IPS DF 6.9 (cell line): ENCODE measurements at regions not wholly inside any gene's neighbourhood (a gene's known extent, or its start where the extent isn't known, plus 50 kb on each side); places are given as distances from the start of the nearest gene placed in this dataset.

Experiments
- DNase-seq: peaks from one replicate; pipeline ENCODE4 v3.0.0-alpha.2; 2013; ENCODE audit warnings: low read depth, low spot score
- H3K27ac ChIP-seq: one replicate; pipeline ENCODE4 v1.5.1; 2013; ENCODE audit warnings: low read length, control low read depth
- H3K27me3 ChIP-seq: 2 replicates; pipeline ENCODE4 v1.6.1; 2013; ENCODE audit warnings: mild to moderate bottlenecking, low read length; ENCODE audit not compliant: control insufficient read depth, insufficient read depth
- H3K36me3 ChIP-seq: 2 replicates; pipeline ENCODE4 v1.6.1; 2013; ENCODE audit warnings: low read length; ENCODE audit not compliant: control insufficient read depth, insufficient read depth
- H3K4me1 ChIP-seq: 2 replicates; pipeline ENCODE4 v1.6.1; 2013; ENCODE audit warnings: low read length; ENCODE audit not compliant: control insufficient read depth, insufficient read depth
- H3K4me3 ChIP-seq: 2 replicates; pipeline ENCODE4 v1.5.1; 2013; ENCODE audit warnings: mild to moderate bottlenecking, low read length
- H3K9me3 ChIP-seq: 2 replicates; pipeline ENCODE4 v1.6.1; 2013; ENCODE audit warnings: low read length, inconsistent platforms; ENCODE audit not compliant: control insufficient read depth, insufficient read depth
- WGBS: extraction: QIAGEN DNeasy Blood & Tissue Kit; methylation state at CpG from one replicate; pipeline ENCODE4 v1.1.7; 2013; ENCODE audit warnings: mixed read lengths, missing lambda C conversion rate; ENCODE audit not compliant: insufficient read length, insufficient coverage; 5-methylcytosine and 5-hydroxymethylcytosine counted together

- Histone ChIP-seq H3K36me3 (no peaks in the 10 kb centered on the region), H3K4me1 (no peaks in the 10 kb centered on the region), H3K27me3 (no peaks in the 10 kb centered on the region), H3K9me3 (no peaks in the 10 kb centered on the region), H3K27ac (no peak overlapping the region), H3K4me3 (no peak overlapping the region)
- no CpG with 5 or more reads among the region's 3 CpGs for WGBS
- no peak for DNase-seq
Measured at GRCh38 chr9:118306801-118307200, 602.6 kb downstream of the TLR4 start.

GRCh38 chr9:118313965-118314364, 609.8 kb downstream of the TLR4 start:
- no peaks in the 10 kb centered on the region for H3K27me3 ChIP-seq
- H3K4me1 ChIP-seq, result no peaks in the 10 kb centered on the region
- no peaks in the 10 kb centered on the region for H3K36me3 ChIP-seq
- no peak for DNase-seq
- H3K27ac ChIP-seq, result no peak overlapping the region
- WGBS, result no CpG with 5 or more reads among the region's 3 CpGs
- H3K4me3 ChIP-seq, result no peak overlapping the region
- H3K9me3 ChIP-seq, result no peaks in the 10 kb centered on the region

DNA sequence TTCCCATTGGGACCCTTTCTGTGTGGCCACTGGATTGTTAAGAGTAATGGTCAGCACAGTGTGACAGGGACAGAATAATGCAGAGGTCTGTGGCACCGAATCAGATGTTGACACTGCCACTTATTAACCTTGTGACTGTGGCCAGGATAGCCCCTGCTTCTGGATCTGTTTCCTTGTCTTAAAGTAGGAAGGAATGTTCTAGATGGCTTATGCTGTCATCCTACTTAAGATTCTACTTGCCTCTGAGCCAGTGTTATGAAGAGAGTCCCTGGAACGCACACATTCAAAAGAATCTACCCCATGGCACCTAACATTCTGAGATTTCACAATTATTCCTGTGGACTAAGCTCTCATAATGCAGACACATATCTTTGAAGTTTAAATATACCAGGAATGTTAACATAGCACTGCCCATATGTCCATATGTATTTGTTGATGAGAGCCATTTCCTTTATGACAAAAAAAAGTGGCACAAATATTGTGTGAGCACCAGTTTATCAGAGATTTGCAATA, 612.7 kb downstream of the TLR4 start:
- no peak for DNase-seq
- H3K36me3 ChIP-seq, result no peaks in the 10 kb centered on the region
- H3K4me1 ChIP-seq, result no peaks in the 10 kb centered on the region
- no peaks in the 10 kb centered on the region for H3K9me3 ChIP-seq
- H3K27me3 ChIP-seq, result no peaks in the 10 kb centered on the region
- H3K4me3 ChIP-seq, result no peak overlapping the region
- H3K27ac ChIP-seq, result no peak overlapping the region
- WGBS, result no CpG with 5 or more reads among the region's 2 CpGs

DNA sequence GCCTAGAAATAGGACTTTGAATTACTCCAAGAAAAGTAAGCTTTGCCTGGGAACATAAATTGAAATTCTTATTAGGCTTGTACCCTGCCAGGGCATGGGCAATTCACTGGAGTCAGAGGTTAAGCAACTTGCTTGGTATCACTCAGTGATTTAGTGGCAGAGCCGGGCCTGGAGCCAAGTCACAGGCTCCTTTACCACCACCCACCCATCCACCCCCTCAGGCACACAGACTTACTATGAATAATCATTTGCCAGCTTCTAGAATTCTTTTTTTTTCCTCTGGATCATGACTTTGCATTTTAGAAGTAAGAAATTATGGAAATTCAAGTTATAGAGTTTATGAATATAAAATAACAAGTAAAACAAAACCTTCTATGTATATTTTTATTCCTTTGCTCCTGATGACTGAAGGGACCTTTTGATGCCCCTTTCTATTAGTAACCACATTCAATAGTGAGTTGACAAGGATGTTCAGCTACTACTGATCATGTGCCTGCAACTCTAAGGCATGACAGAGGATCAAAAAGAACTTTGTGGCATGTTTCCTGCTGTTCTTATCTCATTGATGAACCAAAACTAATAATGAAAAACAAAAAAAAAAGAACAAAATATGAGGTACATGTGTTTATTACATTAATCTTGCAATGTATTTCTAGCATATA, 614.7 kb downstream of the TLR4 start:
- Histone ChIP-seq H3K9me3 (no peaks in the 10 kb centered on the region), H3K27ac (no peak overlapping the region), H3K4me3 (no peak overlapping the region), H3K4me1 (no peaks in the 10 kb centered on the region), H3K27me3 (no peaks in the 10 kb centered on the region), H3K36me3 (no peaks in the 10 kb centered on the region)
- DNase-seq, result no peak
- no CpG with 5 or more reads among the region's 1 CpG for WGBS

- Histone ChIP-seq H3K9me3 (no peaks in the 10 kb centered on the region), H3K27me3 (no peaks in the 10 kb centered on the region), H3K4me1 (no peaks in the 10 kb centered on the region), H3K36me3 (no peaks in the 10 kb centered on the region), H3K27ac (no peak overlapping the region), H3K4me3 (no peak overlapping the region)
- no peak for DNase-seq
- no CpG with 5 or more reads among the region's 1 CpG for WGBS
Measured at GRCh38 chr9:118321788-118322187, 617.6 kb downstream of the TLR4 start.

DNA sequence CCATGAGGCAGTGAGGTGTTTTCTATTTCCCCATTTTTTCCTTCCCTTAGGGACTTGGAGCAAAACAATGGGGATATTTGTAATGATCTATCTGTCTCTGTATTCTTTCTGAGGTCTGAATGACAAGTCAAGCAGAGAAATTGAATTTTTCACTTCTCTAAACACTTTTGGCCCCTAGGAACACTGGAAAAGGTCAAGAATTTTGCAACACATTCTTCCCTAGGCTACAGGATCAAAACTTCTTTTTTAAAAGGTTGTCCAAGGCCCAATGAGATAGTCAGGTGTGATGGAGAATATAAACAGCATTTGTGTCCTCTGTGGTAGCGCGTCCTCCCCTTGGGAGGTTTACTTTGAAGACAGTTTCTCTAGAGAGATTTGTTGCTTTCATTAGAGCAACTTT, 620.5 kb downstream of the TLR4 start:
- DNase-seq, result no peak

DNA sequence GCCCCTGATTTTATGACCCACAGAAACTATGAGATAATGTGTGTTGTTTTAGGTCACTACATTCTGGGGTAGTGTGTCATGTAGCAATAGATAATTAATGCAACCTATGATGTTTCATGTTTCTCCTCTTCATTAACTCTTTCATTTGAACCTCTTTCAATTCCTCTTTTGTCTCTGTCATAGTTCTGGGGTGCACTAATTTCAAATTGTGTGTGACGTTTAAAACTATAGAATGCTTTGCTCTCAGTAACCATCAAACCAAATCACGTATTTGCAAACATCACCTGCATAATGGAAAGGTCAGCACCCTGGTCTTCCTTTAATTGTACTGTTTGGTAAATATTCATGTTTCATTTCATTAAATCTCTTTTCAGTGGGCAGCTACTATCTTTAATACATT, 621.6 kb downstream of the TLR4 start:
- Histone ChIP-seq H3K4me1 (no peaks in the 10 kb centered on the region; the same call in 1 of the 2 replicates), H3K4me3 (no peak overlapping the region), H3K36me3 (no peaks in the 10 kb centered on the region), H3K27me3 (no peaks in the 10 kb centered on the region), H3K27ac (no peak overlapping the region), H3K9me3 (no peaks in the 10 kb centered on the region)
- WGBS, result no CpG with 5 or more reads among the region's 2 CpGs
- DNase-seq, result no peak

More for the DNA sequence above, 620.5 kb downstream of the TLR4 start:
- H3K27me3 ChIP-seq, result no peaks in the 10 kb centered on the region
- no peaks in the 10 kb centered on the region for H3K4me1 ChIP-seq
- no peak overlapping the region for H3K27ac ChIP-seq
- no peaks in the 10 kb centered on the region for H3K9me3 ChIP-seq
- WGBS, result no CpG with 5 or more reads among the region's 2 CpGs
- no peaks in the 10 kb centered on the region for H3K36me3 ChIP-seq
- no peak overlapping the region for H3K4me3 ChIP-seq

DNA sequence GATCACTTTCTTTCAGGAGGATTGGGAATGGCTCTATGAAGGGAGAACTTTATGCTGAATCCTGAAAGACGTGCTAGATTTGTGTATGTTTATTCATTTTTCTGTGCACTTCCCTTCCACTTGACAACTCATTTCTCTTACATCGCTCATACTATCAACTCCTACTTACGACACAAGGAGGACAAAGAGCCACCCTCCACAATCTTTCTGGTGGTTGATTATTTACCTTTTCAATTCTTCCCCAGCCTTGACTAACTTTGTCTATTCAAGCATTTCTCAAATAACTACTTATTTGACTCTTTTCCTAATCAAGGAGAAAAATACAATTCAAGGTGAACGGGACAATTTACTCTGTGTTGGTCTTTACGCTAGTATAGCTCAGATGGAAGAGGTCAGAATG, 622.1 kb downstream of the TLR4 start:
- Histone ChIP-seq H3K36me3 (no peaks in the 10 kb centered on the region), H3K4me1 (no peaks in the 10 kb centered on the region; the same call in 1 of the 2 replicates), H3K9me3 (no peaks in the 10 kb centered on the region), H3K27me3 (no peaks in the 10 kb centered on the region), H3K4me3 (no peak overlapping the region), H3K27ac (no peak overlapping the region)
- 100% methylated on average over 2 of the region's 5 CpGs for WGBS
- no peak for DNase-seq

GRCh38 chr9:118330191-118330986, 626.2 kb downstream of the TLR4 start:
- WGBS, result 100% methylated on average over 2 of the region's 10 CpGs
- no peaks in the 10 kb centered on the region for H3K27me3 ChIP-seq
- no peaks in the 10 kb centered on the region; the same call in 1 of the 2 replicates for H3K4me1 ChIP-seq
- no peak overlapping the region for H3K27ac ChIP-seq
- no peaks in the 10 kb centered on the region for H3K36me3 ChIP-seq
- DNase-seq, result no peak
- H3K9me3 ChIP-seq, result no peaks in the 10 kb centered on the region
- H3K4me3 ChIP-seq, result no peak overlapping the region

DNA sequence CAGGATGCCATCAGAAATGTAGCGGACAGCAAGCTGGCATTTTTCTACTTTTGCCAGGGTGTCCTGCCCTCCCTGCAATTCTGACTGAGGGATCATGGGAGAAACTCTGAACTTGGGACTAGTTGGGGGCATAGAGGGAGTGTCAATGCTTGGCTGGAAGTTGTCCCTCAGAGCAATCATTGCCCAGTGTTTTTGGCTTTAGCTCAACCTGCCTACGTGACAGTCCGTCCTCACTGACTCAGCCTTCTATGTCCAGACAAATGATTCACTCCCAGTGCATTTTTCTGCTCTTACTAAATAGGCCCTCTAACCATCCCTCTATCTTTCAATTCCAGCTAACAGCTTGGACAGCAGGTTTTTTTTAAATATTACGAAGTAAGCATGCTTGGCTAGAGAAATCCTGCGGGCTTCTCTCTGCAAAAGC, 627.4 kb downstream of the TLR4 start:
- Histone ChIP-seq H3K27ac (no peak overlapping the region), H3K4me3 (no peak overlapping the region), H3K4me1 (no peaks in the 10 kb centered on the region; the same call in 1 of the 2 replicates), H3K27me3 (no peaks in the 10 kb centered on the region), H3K9me3 (no peaks in the 10 kb centered on the region), H3K36me3 (no peaks in the 10 kb centered on the region)
- WGBS, result no CpG with 5 or more reads among the region's 5 CpGs
- DNase-seq, result no peak
